Sigmoid colon (tissue), 6 donors: ENCODE measurements at regions not wholly inside any gene's neighbourhood (a gene's known extent, or its start where the extent isn't known, plus 50 kb on each side); places are given as distances from the start of the nearest gene placed in this dataset.

Experiments used
- DNase-seq: peaks from one replicate; pipeline ENCODE4 v3.0.0-alpha.2; 2019
- H3K27ac ChIP-seq, 4 donors: fragments of 200-600 bp; sonication (generic); one replicate each; pipeline ENCODE4 v1.5.1; 2016 to 2019; ENCODE audit warnings: mild to moderate bottlenecking in 1 of 4
- H3K27me3 ChIP-seq, 3 donors: fragments of 200-600 bp; sonication (generic); one replicate each; pipeline ENCODE4 v1.5.1; 2019; ENCODE audit warnings: mild to moderate bottlenecking in 1 of 3
- H3K36me3 ChIP-seq, 4 donors: fragments of 200-600 bp; sonication (generic); one replicate each; pipeline ENCODE4 v1.5.1; 2016 to 2019
- H3K4me1 ChIP-seq, 4 donors: fragments of 200-600 bp; sonication (generic); one replicate each; pipeline ENCODE4 v1.5.1; 2017 to 2019
- H3K4me3 ChIP-seq, 4 donors: fragments of 200-600 bp; sonication (generic); one replicate each; pipeline ENCODE4 v1.5.1; 2017 to 2019; ENCODE audit warnings: mild to moderate bottlenecking in 2 of 4, moderate library complexity in 1 of 4
- H3K9me3 ChIP-seq, 4 donors: fragments of 200-600 bp in 3 of 4; sonication (generic) in 3 of 4; one replicate each; pipeline versions ENCODE4 v1.5.1 to v1.6.1; 2013 to 2019
- EP300 ChIP-seq, 4 donors: sonication (generic); formaldehyde crosslinking; IDR thresholded peaks; one replicate each; pipeline ENCODE4 v1.6.1; 2017; ENCODE audit warnings: antibody characterized with exemption in 4 of 4
- POLR2A ChIP-seq, 2 donors: fragments of 450-650 bp; IDR thresholded peaks; one replicate each; pipeline ENCODE4 v1.6.1; 2016; ENCODE audit warnings: antibody characterized with exemption in 2 of 2, mild to moderate bottlenecking in 2 of 2, moderate library complexity in 2 of 2
- POLR2AphosphoS5 ChIP-seq, 4 donors: sonication (generic); formaldehyde crosslinking; IDR thresholded peaks; one replicate each; pipeline ENCODE4 v1.6.1; 2017; ENCODE audit warnings: antibody characterized with exemption in 4 of 4
- WGBS, 2 donors: extraction: QIAGEN DNeasy Blood & Tissue Kit; methylation state at CpG; one replicate each; pipeline ENCODE4 v1.1.7; 2013; 5-methylcytosine and 5-hydroxymethylcytosine counted together
- intact Hi-C: fragments of 100-400 bp; cut with DNase I; formaldehyde crosslinking; loops from one replicate; pipeline ENCODE4 v1.15.1; 2023
- TF ChIP-seq, protein P1 (sequence below), 4 experiments: fragments of 450-650 bp in 3 of 4; fragments of 200-600 bp in 1 of 4; IDR thresholded peaks; one replicate each; pipeline ENCODE4 v1.5.1; 2016 to 2019; ENCODE audit warnings: antibody characterized with exemption in 4 of 4, mild to moderate bottlenecking in 3 of 4, moderate library complexity in 2 of 4
- donor health status: healthy with polysubstance abuse.
- donor health status: healthy.

DNA sequence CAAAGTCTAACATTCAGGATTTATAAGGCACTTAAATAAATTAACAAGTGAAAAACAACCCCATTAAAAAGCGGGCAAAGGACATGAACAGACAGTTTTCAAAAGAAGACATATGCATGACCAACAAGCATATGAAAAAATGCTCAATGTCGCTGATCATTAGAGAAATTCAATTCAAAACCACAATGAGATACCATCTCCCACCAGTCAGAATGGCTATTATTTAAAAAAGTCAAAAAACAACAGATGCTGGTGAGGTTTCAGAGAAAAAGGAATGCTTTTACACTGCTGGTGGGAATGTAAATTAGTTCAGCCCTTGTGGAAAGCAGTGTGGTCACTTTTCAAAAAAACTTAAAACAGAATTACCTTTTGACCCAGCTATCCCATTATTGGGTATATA lies 60.7 kb upstream of the BDKRB2 start:
- no peak overlapping the region for H3K27ac ChIP-seq
- intact Hi-C loops = no loop called here
- TF ChIP-seq POLR2A (IDR thresholded peaks at IDR 0.05) (no peak), POLR2AphosphoS5 (IDR thresholded peaks at IDR 0.05) (no peak), EP300 (IDR thresholded peaks at IDR 0.05) (no peak)
- TF ChIP-seq, protein P1, sequence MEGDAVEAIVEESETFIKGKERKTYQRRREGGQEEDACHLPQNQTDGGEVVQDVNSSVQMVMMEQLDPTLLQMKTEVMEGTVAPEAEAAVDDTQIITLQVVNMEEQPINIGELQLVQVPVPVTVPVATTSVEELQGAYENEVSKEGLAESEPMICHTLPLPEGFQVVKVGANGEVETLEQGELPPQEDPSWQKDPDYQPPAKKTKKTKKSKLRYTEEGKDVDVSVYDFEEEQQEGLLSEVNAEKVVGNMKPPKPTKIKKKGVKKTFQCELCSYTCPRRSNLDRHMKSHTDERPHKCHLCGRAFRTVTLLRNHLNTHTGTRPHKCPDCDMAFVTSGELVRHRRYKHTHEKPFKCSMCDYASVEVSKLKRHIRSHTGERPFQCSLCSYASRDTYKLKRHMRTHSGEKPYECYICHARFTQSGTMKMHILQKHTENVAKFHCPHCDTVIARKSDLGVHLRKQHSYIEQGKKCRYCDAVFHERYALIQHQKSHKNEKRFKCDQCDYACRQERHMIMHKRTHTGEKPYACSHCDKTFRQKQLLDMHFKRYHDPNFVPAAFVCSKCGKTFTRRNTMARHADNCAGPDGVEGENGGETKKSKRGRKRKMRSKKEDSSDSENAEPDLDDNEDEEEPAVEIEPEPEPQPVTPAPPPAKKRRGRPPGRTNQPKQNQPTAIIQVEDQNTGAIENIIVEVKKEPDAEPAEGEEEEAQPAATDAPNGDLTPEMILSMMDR (IDR thresholded peaks at IDR 0.05) = no peak

GRCh38 chr14:96145116-96145864 lies 59.3 kb upstream of the BDKRB2 start:
- WGBS, 2 donors = 78 to 84% methylated on average over 6 of the region's 6 CpGs
- DNase-seq = no peak
- peak in 3 of 4 donors; percentile 6 to 30 (median 20) for TF ChIP-seq POLR2AphosphoS5 (IDR thresholded peaks at IDR 0.05)
- TF ChIP-seq, protein P1 (IDR thresholded peaks at IDR 0.05) = no peak

More for the DNA sequence above, 60.7 kb upstream of the BDKRB2 start:
- 86 to 89% methylated on average over 2 of the region's 2 CpGs for WGBS, 2 donors
- peaks cover 0 to 18% (median 12%) of the 10 kb centered on the region in 4 donors for H3K4me1 ChIP-seq
- H3K4me3 ChIP-seq = no peak overlapping the region
- no peak for DNase-seq
- H3K36me3 ChIP-seq = no peaks in the 10 kb centered on the region
- H3K27me3 ChIP-seq = no peaks in the 10 kb centered on the region
- no peaks in the 10 kb centered on the region for H3K9me3 ChIP-seq

GRCh38 chr14:96146131-96146771 lies 58.4 kb upstream of the BDKRB2 start:
- peak; percentile 77 for DNase-seq
- H3K36me3 ChIP-seq = no peaks in the 10 kb centered on the region
- H3K4me3 ChIP-seq = no peak overlapping the region
- intact Hi-C loops = no loop called here
- peaks cover 0 to 18% (median 12%) of the 10 kb centered on the region in 4 donors for H3K4me1 ChIP-seq
- no peaks in the 10 kb centered on the region for H3K27me3 ChIP-seq
- WGBS, 2 donors = 69 to 72% methylated on average over 4 of the region's 4 CpGs
- no peaks in the 10 kb centered on the region for H3K9me3 ChIP-seq
- peak in 3 of 4 donors; percentile 45 to 73 (median 68) for TF ChIP-seq EP300 (IDR thresholded peaks at IDR 0.05)
- TF ChIP-seq POLR2AphosphoS5 (IDR thresholded peaks at IDR 0.05) = peak in 3 of 4 donors; percentile 72 to 81 (median 81)
- TF ChIP-seq POLR2A (IDR thresholded peaks at IDR 0.05) = no peak
- TF ChIP-seq, protein P1 (IDR thresholded peaks at IDR 0.05) = no peak
- peak overlapping the region; percentile 38 to 75 (median 70) for H3K27ac ChIP-seq

More at GRCh38 chr14:96145116-96145864, 59.3 kb upstream of the BDKRB2 start:
- intact Hi-C loops = no loop called here
- H3K9me3 ChIP-seq = no peaks in the 10 kb centered on the region
- peaks cover 0 to 18% (median 12%) of the 10 kb centered on the region in 4 donors for H3K4me1 ChIP-seq
- H3K4me3 ChIP-seq = no peak overlapping the region
- H3K36me3 ChIP-seq = no peaks in the 10 kb centered on the region
- peak overlapping the region; percentile 38 to 75 (median 70) for H3K27ac ChIP-seq
- H3K27me3 ChIP-seq = no peaks in the 10 kb centered on the region

GRCh38 chr14:96148631-96149030 lies 56.0 kb upstream of the BDKRB2 start:
- 83 to 85% methylated on average over 3 of the region's 3 CpGs for WGBS, 2 donors
- Histone ChIP-seq H3K4me1 (peaks cover 0 to 18% (median 12%) of the 10 kb centered on the region in 4 donors), H3K4me3 (no peak overlapping the region)

More at GRCh38 chr14:96148631-96149030, 56.0 kb upstream of the BDKRB2 start:
- intact Hi-C loops = no loop called here
- TF ChIP-seq EP300 (IDR thresholded peaks at IDR 0.05) (no peak), POLR2AphosphoS5 (IDR thresholded peaks at IDR 0.05) (no peak), POLR2A (IDR thresholded peaks at IDR 0.05) (no peak)
- TF ChIP-seq, protein P1 (IDR thresholded peaks at IDR 0.05) = no peak
- Histone ChIP-seq H3K9me3 (no peaks in the 10 kb centered on the region), H3K27me3 (no peaks in the 10 kb centered on the region), H3K27ac (no peak overlapping the region), H3K36me3 (no peaks in the 10 kb centered on the region)
- no peak for DNase-seq
